ENCODE measurements at regions not wholly inside any gene's neighbourhood (a gene's known extent, or its start where the extent isn't known, plus 50 kb on each side); places are given as distances from the start of the nearest gene placed in this dataset.

GRCh38 chr5:7244208-7244607 lies 151.7 kb upstream of the ADCY2 start:
- H3K4me3 ChIP-seq (ENCODE audit: low read depth, low read length, poor library complexity, severe bottlenecking) = no peak overlapping the region
- intact Hi-C loops (cut with micrococcal nuclease; ENCODE audit: unreplicated experiment) = no loop called here
- H3K9me2 ChIP-seq (ENCODE audit: insufficient read depth, low read length) = no peaks in the 10 kb centered on the region
- H3K9me3 ChIP-seq (ENCODE audit: low read length) = no peaks in the 10 kb centered on the region
- ChIA-PET CTCF (ENCODE audit: unreplicated experiment) (no interaction called here), POLR2A (no interaction called here)
- H3K27ac ChIP-seq (ENCODE audit: low read depth, low read length, poor library complexity, severe bottlenecking) = no peak overlapping the region
- no peaks in the 10 kb centered on the region for H4K20me1 ChIP-seq (ENCODE audit: insufficient read depth, low read length)
- H3K79me2 ChIP-seq (ENCODE audit: insufficient read depth, low read depth, low read length) = no peaks in the 10 kb centered on the region
- no peaks in the 10 kb centered on the region for H3K4me1 ChIP-seq (ENCODE audit: insufficient read depth, low read length, poor library complexity, severe bottlenecking)
- no peak for DNase-seq (ENCODE audit: low spot score)
- H3K36me3 ChIP-seq (ENCODE audit: insufficient read depth, low read length) = no peaks in the 10 kb centered on the region
- H2AFZ ChIP-seq (ENCODE audit: low read length) = no peak overlapping the region
- BruUV-seq (replicated peaks) = no TSS peak
- TF ChIP-seq EZH2phosphoT487 (IDR thresholded peaks at IDR 0.05; ENCODE audit: borderline replicate concordance, low read depth, low read length) = no peak
- TF ChIP-seq CTCF (conservative IDR thresholded peaks at IDR 0.05; ENCODE audit: low read length) = no peak
- no peak overlapping the region for H3K4me2 ChIP-seq (ENCODE audit: low read length)

DNA sequence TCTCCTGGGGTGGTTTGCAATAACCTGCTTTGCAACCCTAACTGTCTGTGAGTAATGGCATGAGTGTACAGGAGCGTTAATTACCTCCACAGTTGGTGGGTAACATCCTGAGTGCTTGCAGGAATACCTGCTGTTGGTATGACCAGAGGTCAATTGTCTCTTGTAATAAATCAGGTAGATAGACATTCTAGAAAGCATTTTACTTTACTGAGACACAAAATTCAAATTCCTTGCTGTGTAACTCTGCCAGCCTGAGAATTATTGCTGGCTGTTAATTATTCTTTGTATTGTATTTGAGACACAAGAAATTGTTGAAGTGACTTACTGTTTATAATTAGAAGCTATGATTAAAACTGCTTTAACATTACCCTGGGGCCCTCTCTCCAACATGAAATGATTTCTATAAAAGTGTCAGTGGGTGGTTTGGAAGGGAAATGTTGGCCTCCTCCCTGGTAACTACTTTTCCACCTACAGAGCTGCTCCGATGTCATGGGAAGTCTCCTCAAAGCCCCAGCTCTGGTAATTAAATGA lies 150.8 kb upstream of the ADCY2 start:
- no peaks in the 10 kb centered on the region for H3K9me3 ChIP-seq (ENCODE audit: low read length)
- H3K79me2 ChIP-seq (ENCODE audit: insufficient read depth, low read depth, low read length) = no peaks in the 10 kb centered on the region
- no peak overlapping the region for H3K4me3 ChIP-seq (ENCODE audit: low read depth, low read length, poor library complexity, severe bottlenecking)
- no peaks in the 10 kb centered on the region for H3K9me2 ChIP-seq (ENCODE audit: insufficient read depth, low read length)
- H2AFZ ChIP-seq (ENCODE audit: low read length) = no peak overlapping the region
- POLR2A ChIA-PET = no interaction called here
- H3K27ac ChIP-seq (ENCODE audit: low read depth, low read length, poor library complexity, severe bottlenecking) = no peak overlapping the region
- intact Hi-C loops (cut with micrococcal nuclease; ENCODE audit: unreplicated experiment) = no loop called here
- no peaks in the 10 kb centered on the region for H3K4me1 ChIP-seq (ENCODE audit: insufficient read depth, low read length, poor library complexity, severe bottlenecking)
- DNase-seq (ENCODE audit: low spot score) = no peak
- BruUV-seq (replicated peaks) = no TSS peak
- CTCF ChIA-PET (ENCODE audit: unreplicated experiment) = no interaction called here
- H3K36me3 ChIP-seq (ENCODE audit: insufficient read depth, low read length) = no peaks in the 10 kb centered on the region
- no peaks in the 10 kb centered on the region for H4K20me1 ChIP-seq (ENCODE audit: insufficient read depth, low read length)
- no peak overlapping the region for H3K4me2 ChIP-seq (ENCODE audit: low read length)
- no peak for TF ChIP-seq CTCF (conservative IDR thresholded peaks at IDR 0.05; ENCODE audit: low read length)
- no peak for TF ChIP-seq EZH2phosphoT487 (IDR thresholded peaks at IDR 0.05; ENCODE audit: borderline replicate concordance, low read depth, low read length)

DNA sequence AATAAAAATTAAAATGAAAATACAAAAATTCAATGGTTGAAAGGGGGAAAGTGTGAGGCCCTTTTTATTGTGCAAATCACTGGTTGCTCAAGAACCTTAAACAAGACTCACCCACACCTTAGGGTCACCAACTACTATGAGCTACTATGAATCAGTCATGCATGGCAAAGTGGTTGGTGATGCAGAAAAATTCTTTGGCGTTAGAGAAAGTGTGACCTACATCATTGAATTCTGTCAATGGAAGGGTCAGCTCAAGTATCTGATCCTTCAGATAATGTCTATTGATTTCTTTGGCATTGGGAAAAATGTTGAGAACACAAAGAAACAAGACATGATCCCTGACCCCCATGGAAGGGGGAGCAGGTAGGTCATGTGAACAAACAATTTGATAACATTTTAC lies 149.7 kb upstream of the ADCY2 start:
- no peaks in the 10 kb centered on the region for H3K79me2 ChIP-seq (ENCODE audit: insufficient read depth, low read depth, low read length)
- no peaks in the 10 kb centered on the region for H3K4me1 ChIP-seq (ENCODE audit: insufficient read depth, low read length, poor library complexity, severe bottlenecking)
- TF ChIP-seq CTCF (conservative IDR thresholded peaks at IDR 0.05; ENCODE audit: low read length) (no peak), EZH2phosphoT487 (IDR thresholded peaks at IDR 0.05; ENCODE audit: borderline replicate concordance, low read depth, low read length) (no peak)
- intact Hi-C loops (cut with micrococcal nuclease; ENCODE audit: unreplicated experiment) = no loop called here
- H3K4me2 ChIP-seq (ENCODE audit: low read length) = no peak overlapping the region
- H3K36me3 ChIP-seq (ENCODE audit: insufficient read depth, low read length) = no peaks in the 10 kb centered on the region
- no TSS peak for BruUV-seq (replicated peaks)
- no peak overlapping the region for H3K27ac ChIP-seq (ENCODE audit: low read depth, low read length, poor library complexity, severe bottlenecking)
- H4K20me1 ChIP-seq (ENCODE audit: insufficient read depth, low read length) = no peaks in the 10 kb centered on the region
- no peak overlapping the region for H3K4me3 ChIP-seq (ENCODE audit: low read depth, low read length, poor library complexity, severe bottlenecking)
- H3K9me2 ChIP-seq (ENCODE audit: insufficient read depth, low read length) = no peaks in the 10 kb centered on the region
- CTCF ChIA-PET (ENCODE audit: unreplicated experiment) = no interaction called here
- no peak overlapping the region for H2AFZ ChIP-seq (ENCODE audit: low read length)
- POLR2A ChIA-PET = interaction anchor here (0.6 to 0.7 kb wide), 2 partner anchors 41 to 800 kb away, joined by 3 read pairs; no protein-coding TSS in a partner anchor
- H3K9me3 ChIP-seq (ENCODE audit: low read length) = no peaks in the 10 kb centered on the region
- no peak for DNase-seq (ENCODE audit: low spot score)
